ENCODE measurements at regions not wholly inside any gene's neighbourhood (a gene's known extent, or its start where the extent isn't known, plus 50 kb on each side); places are given as distances from the start of the nearest gene placed in this dataset.

GRCh38 chr13:107531180-107531579, 684.2 kb downstream of the LIG4 start:
- ATAC-seq (no peak), DNase-seq (ENCODE audit: low spot score) (no peak)

GRCh38 chr13:107529035-107529434, 686.3 kb downstream of the LIG4 start:
- ATAC-seq (no peak), DNase-seq (ENCODE audit: low spot score) (no peak)

- DNase-seq (ENCODE audit: low spot score) (no peak), ATAC-seq (no peak)
Measured at GRCh38 chr13:107518780-107519179, 696.6 kb downstream of the LIG4 start.

GRCh38 chr13:107518292-107518691, 697.0 kb downstream of the LIG4 start:
- ATAC-seq (no peak), DNase-seq (ENCODE audit: low spot score) (no peak)

- no peak for ATAC-seq
- DNase-seq (ENCODE audit: low spot score), result no peak
Measured at GRCh38 chr13:107516517-107516916, 698.8 kb downstream of the LIG4 start.

GRCh38 chr13:107512551-107512950, 702.8 kb downstream of the LIG4 start:
- no peak for ATAC-seq
- DNase-seq (ENCODE audit: low spot score), result no peak

- ATAC-seq, result no peak
- no peak for DNase-seq (ENCODE audit: low spot score)
Measured at GRCh38 chr13:107497661-107498060, 717.7 kb downstream of the LIG4 start.

- ATAC-seq (no peak), DNase-seq (ENCODE audit: low spot score) (no peak)
Measured at GRCh38 chr13:107493266-107493665, 722.1 kb downstream of the LIG4 start.

- DNase-seq (ENCODE audit: low spot score) (no peak), ATAC-seq (no peak)
Measured at GRCh38 chr13:107482688-107483087, 732.6 kb downstream of the LIG4 start.

GRCh38 chr13:107480130-107480529, 735.2 kb downstream of the LIG4 start:
- ATAC-seq (no peak), DNase-seq (ENCODE audit: low spot score) (no peak)

- ATAC-seq, result no peak
- no peak for DNase-seq (ENCODE audit: low spot score)
Measured at GRCh38 chr13:107477772-107478379, 737.5 kb downstream of the LIG4 start.

GRCh38 chr13:107475753-107476453, 739.4 kb downstream of the LIG4 start:
- ATAC-seq (no peak), DNase-seq (ENCODE audit: low spot score) (no peak)

- DNase-seq (ENCODE audit: low spot score) (no peak), ATAC-seq (no peak)
Measured at GRCh38 chr13:107473253-107473652, 742.1 kb downstream of the LIG4 start.

- ATAC-seq, result no peak
- no peak for DNase-seq (ENCODE audit: low spot score)
Measured at GRCh38 chr13:107466326-107467099, 748.8 kb downstream of the LIG4 start.

GRCh38 chr13:107462501-107462900, 752.8 kb downstream of the LIG4 start:
- DNase-seq (ENCODE audit: low spot score) (no peak), ATAC-seq (no peak)

GRCh38 chr13:107461751-107462150, 753.6 kb downstream of the LIG4 start:
- ATAC-seq (no peak), DNase-seq (ENCODE audit: low spot score) (no peak)

- no peak for ATAC-seq
Measured at GRCh38 chr13:107459430-107459829, 755.9 kb downstream of the LIG4 start.

GRCh38 chr13:107458269-107458668, 757.1 kb downstream of the LIG4 start:
- ATAC-seq (no peak), DNase-seq (ENCODE audit: low spot score) (no peak)

More at GRCh38 chr13:107459430-107459829, 755.9 kb downstream of the LIG4 start:
- no peak for DNase-seq (ENCODE audit: low spot score)

GRCh38 chr13:107457686-107458085, 757.6 kb downstream of the LIG4 start:
- ATAC-seq, result no peak

GRCh38 chr13:107456431-107456830, 758.9 kb downstream of the LIG4 start:
- no peak for DNase-seq (ENCODE audit: low spot score)
- ATAC-seq, result no peak

More at GRCh38 chr13:107457686-107458085, 757.6 kb downstream of the LIG4 start:
- DNase-seq (ENCODE audit: low spot score), result no peak

GRCh38 chr13:107452833-107453232, 762.5 kb downstream of the LIG4 start:
- DNase-seq (ENCODE audit: low spot score) (no peak), ATAC-seq (no peak)

GRCh38 chr13:107450931-107451330, 764.4 kb downstream of the LIG4 start:
- DNase-seq (ENCODE audit: low spot score) (no peak), ATAC-seq (no peak)

All from left lobe of liver (tissue), 2 donors.